Spleen (tissue), 11 donors: ENCODE measurements at regions not wholly inside any gene's neighbourhood (a gene's known extent, or its start where the extent isn't known, plus 50 kb on each side); places are given as distances from the start of the nearest gene placed in this dataset.

ENCODE experiments used
- DNase-seq: peaks from one replicate; pipeline ENCODE4 v3.0.0-alpha.2; 2020
- H3K27ac ChIP-seq, 8 donors: fragments of 200-600 bp; sonication (generic) in 7 of 8; 1 replicate in 4 of 8; 2 replicates in 4 of 8; pipeline versions ENCODE4 v1.5.0 to v1.8.0; 2016 to 2021; ENCODE audit warnings: inconsistent platforms in 4 of 8, mild to moderate bottlenecking in 4 of 8, moderate library complexity in 1 of 8
- H3K27me3 ChIP-seq, 7 donors: fragments of 200-600 bp; sonication (generic) in 6 of 7; replicated peaks in 1 of 7; 1 replicate in 4 of 7; 2 replicates in 3 of 7; pipeline versions ENCODE4 v1.5.0 to v1.8.0; 2016 to 2021; ENCODE audit warnings: inconsistent platforms in 3 of 7, mild to moderate bottlenecking in 1 of 7
- H3K36me3 ChIP-seq, 6 donors: fragments of 200-600 bp; sonication (generic) in 5 of 6; 1 replicate in 4 of 6; 2 replicates in 2 of 6; pipeline versions ENCODE4 v1.5.0 to v1.8.0; 2016 to 2021; ENCODE audit warnings: inconsistent platforms in 2 of 6
- H3K4me1 ChIP-seq, 6 donors: fragments of 200-600 bp; sonication (generic) in 5 of 6; 1 replicate in 3 of 6; 2 replicates in 3 of 6; pipeline versions ENCODE4 v1.5.0 to v1.8.0; 2016 to 2021; ENCODE audit warnings: inconsistent platforms in 3 of 6
- H3K4me3 ChIP-seq, 8 donors: fragments of 200-600 bp; sonication (generic) in 7 of 8; 1 replicate in 4 of 8; 2 replicates in 4 of 8; pipeline versions ENCODE4 v1.5.0 to v1.8.0; 2016 to 2021; ENCODE audit warnings: inconsistent platforms in 4 of 8, mild to moderate bottlenecking in 4 of 8, moderate library complexity in 2 of 8
- H3K9me3 ChIP-seq, 8 donors: fragments of 200-600 bp; sonication (generic) in 7 of 8; 1 replicate in 4 of 8; 2 replicates in 4 of 8; pipeline versions ENCODE4 v1.5.0 to v1.8.0; 2016 to 2021; ENCODE audit warnings: inconsistent platforms in 4 of 8
- POLR2A ChIP-seq, 3 donors: fragments of 450-650 bp; IDR thresholded peaks; one replicate each; pipeline ENCODE4 v1.5.1; 2017; ENCODE audit warnings: antibody characterized with exemption in 3 of 3, mild to moderate bottlenecking in 1 of 3
- POLR2AphosphoS5 ChIP-seq, 3 donors: sonication (generic); formaldehyde crosslinking; IDR thresholded peaks; one replicate each; pipeline ENCODE4 v1.5.1; 2017; ENCODE audit warnings: antibody characterized with exemption in 3 of 3
- WGBS, 5 donors: extraction: QIAGEN DNeasy Blood & Tissue Kit in 3 of 5; methylation state at CpG; one replicate each; pipeline versions ENCODE4 v1.1.5 to v1.1.7; 2013 to 2018; 5-methylcytosine and 5-hydroxymethylcytosine counted together
- intact Hi-C: fragments of 100-400 bp; cut with DNase I; formaldehyde crosslinking; loops from one replicate; pipeline ENCODE4 v1.15.0; 2023; ENCODE audit warnings: low total_unique reads
- TF ChIP-seq, protein P1 (sequence below), 11 experiments: fragments of 200-600 bp in 7 of 11; fragments of 450-650 bp in 4 of 11; sonication (generic) in 4 of 11; IDR thresholded peaks in 8 of 11; conservative IDR thresholded peaks in 3 of 11; 1 replicate in 7 of 11; 2 replicates in 4 of 11; pipeline versions ENCODE4 v1.4.0 to v1.8.0; 2016 to 2021; ENCODE audit warnings: antibody characterized with exemption in 11 of 11, inconsistent platforms in 4 of 11, mild to moderate bottlenecking in 1 of 11
- donor health status: healthy with polysubstance abuse.
- donor health status: DM: no; HTN: no; CAD: no; lungs with moderate emphysema.
- donor health status: DM: no; HTN: no; CAD: no.
- donor health status: Bipolar disorder and iron deficiency.
- donor health status: healthy.
- donor health status: DM: no; HTN: no; CAD: no.
- donor health status: DM: yes; HTN: yes; CAD: no.

GRCh38 chr5:158456756-158457155 lies 597.8 kb upstream of the CLINT1 start:
- H3K4me3 ChIP-seq: no peak overlapping the region
- no peaks in the 10 kb centered on the region for H3K9me3 ChIP-seq
- H3K27me3 ChIP-seq: no peaks in the 10 kb centered on the region
- TF ChIP-seq, protein P1, sequence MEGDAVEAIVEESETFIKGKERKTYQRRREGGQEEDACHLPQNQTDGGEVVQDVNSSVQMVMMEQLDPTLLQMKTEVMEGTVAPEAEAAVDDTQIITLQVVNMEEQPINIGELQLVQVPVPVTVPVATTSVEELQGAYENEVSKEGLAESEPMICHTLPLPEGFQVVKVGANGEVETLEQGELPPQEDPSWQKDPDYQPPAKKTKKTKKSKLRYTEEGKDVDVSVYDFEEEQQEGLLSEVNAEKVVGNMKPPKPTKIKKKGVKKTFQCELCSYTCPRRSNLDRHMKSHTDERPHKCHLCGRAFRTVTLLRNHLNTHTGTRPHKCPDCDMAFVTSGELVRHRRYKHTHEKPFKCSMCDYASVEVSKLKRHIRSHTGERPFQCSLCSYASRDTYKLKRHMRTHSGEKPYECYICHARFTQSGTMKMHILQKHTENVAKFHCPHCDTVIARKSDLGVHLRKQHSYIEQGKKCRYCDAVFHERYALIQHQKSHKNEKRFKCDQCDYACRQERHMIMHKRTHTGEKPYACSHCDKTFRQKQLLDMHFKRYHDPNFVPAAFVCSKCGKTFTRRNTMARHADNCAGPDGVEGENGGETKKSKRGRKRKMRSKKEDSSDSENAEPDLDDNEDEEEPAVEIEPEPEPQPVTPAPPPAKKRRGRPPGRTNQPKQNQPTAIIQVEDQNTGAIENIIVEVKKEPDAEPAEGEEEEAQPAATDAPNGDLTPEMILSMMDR (IDR thresholded peaks at IDR 0.05 in 8 of 11, conservative IDR thresholded peaks at IDR 0.05 in 3 of 11): no peak
- TF ChIP-seq POLR2A (IDR thresholded peaks at IDR 0.05) (no peak), POLR2AphosphoS5 (IDR thresholded peaks at IDR 0.05) (no peak)
- H3K4me1 ChIP-seq: no peaks in the 10 kb centered on the region
- no peak overlapping the region for H3K27ac ChIP-seq
- 19 to 68% (median 36%) methylated on average over 1 of the region's 1 CpG for WGBS, 5 donors
- no peaks in the 10 kb centered on the region for H3K36me3 ChIP-seq
- DNase-seq: no peak
- intact Hi-C loops: no loop called here

- Histone ChIP-seq H3K27me3 (no peaks in the 10 kb centered on the region), H3K36me3 (no peaks in the 10 kb centered on the region), H3K27ac (no peak overlapping the region), H3K4me1 (no peaks in the 10 kb centered on the region), H3K9me3 (no peaks in the 10 kb centered on the region), H3K4me3 (no peak overlapping the region)
- no peak for DNase-seq
- TF ChIP-seq, protein P1 (IDR thresholded peaks at IDR 0.05 in 8 of 11, conservative IDR thresholded peaks at IDR 0.05 in 3 of 11): no peak
- TF ChIP-seq POLR2AphosphoS5 (IDR thresholded peaks at IDR 0.05): no peak
- TF ChIP-seq POLR2A (IDR thresholded peaks at IDR 0.05): no peak
- intact Hi-C loops: no loop called here
- 83 to 94% (median 86%) methylated on average over 3 of the region's 3 CpGs for WGBS, 5 donors
Measured at GRCh38 chr5:158456241-158456640, 597.3 kb upstream of the CLINT1 start.

DNA sequence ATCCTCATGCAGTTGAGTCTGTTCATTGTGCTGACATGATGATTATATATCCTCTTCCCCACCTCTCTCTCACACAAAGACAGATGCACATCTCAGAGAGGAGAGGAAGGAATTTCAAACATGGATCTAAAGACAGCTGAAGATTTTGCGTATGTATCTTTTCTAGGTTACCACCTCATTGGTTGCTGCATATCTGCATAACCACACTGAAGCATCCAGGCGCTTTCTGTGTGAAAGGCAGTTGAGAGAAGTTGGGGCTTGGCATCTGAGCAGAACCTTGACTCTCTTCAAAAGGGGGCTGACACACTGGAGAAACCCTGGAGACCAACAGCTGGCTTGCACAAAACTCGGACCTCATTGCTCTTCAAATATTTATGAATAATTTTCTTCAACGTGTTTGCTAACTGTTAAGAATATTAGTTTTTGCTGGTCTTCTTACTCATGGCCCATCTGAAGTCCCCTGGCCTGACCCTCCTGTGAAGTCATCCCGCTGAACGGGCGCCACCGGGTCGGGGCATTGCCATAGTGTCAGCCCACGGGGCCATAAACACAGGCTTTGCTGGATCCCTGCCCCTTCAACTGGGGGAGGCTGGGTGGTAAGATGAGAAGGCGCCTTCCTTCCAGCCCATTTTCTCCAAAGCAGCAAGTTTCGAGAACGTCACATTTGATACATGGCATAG lies 593.2 kb upstream of the CLINT1 start:
- Histone ChIP-seq H3K27ac (no peak overlapping the region), H3K4me3 (no peak overlapping the region), H3K36me3 (no peaks in the 10 kb centered on the region), H3K4me1 (no peaks in the 10 kb centered on the region), H3K27me3 (no peaks in the 10 kb centered on the region), H3K9me3 (no peaks in the 10 kb centered on the region)
- WGBS, 5 donors: 83 to 95% (median 88%) methylated on average over 13 of the region's 13 CpGs
- no peak for DNase-seq
- intact Hi-C loops: no loop called here
- TF ChIP-seq, protein P1 (IDR thresholded peaks at IDR 0.05 in 8 of 11, conservative IDR thresholded peaks at IDR 0.05 in 3 of 11): no peak
- TF ChIP-seq POLR2A (IDR thresholded peaks at IDR 0.05) (no peak), POLR2AphosphoS5 (IDR thresholded peaks at IDR 0.05) (no peak)

DNA sequence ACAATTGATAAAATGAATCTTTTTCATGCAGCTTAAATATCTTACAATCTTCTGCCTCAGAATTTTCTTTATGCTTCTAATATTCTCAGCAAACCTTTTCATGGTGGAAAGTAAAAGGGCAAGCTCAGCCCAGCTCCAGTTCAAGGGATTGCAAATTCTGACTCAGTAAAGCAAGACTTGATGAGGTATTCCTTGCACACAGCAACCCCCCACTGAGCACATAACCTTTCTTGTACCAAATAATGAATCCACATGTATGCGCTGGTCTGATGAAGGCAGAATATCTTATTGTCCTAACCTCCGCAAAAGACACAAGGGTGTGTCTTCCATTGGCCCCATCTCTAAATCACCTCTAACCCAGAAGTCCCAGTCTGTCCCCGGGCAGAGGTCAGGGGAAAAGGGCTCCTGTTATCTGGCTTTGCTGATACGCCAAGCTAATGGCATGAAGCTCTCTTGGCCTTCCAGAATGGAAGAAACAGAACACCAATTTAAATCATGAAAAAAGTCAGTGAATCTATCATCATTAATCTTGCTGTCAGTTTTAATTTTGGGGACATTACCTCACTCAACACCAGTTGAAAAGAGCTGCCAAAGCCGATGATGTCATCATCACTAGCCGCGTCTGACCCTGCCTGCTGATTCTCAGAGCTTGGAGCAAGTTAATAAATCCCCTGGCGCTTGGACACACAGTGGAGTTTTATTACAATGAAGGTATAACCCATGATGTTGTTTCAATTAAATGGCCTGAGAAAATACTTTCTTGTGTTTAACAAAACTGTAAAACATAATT lies 592.5 kb upstream of the CLINT1 start:
- Histone ChIP-seq H3K27me3 (no peaks in the 10 kb centered on the region), H3K36me3 (no peaks in the 10 kb centered on the region), H3K27ac (no peak overlapping the region), H3K4me3 (no peak overlapping the region), H3K9me3 (peaks cover 0 to 2% (median 0%) of the 10 kb centered on the region in 8 donors), H3K4me1 (no peaks in the 10 kb centered on the region)
- WGBS, 5 donors: 79 to 93% (median 87%) methylated on average over 8 of the region's 8 CpGs
- no peak for TF ChIP-seq POLR2A (IDR thresholded peaks at IDR 0.05)
- no peak for TF ChIP-seq POLR2AphosphoS5 (IDR thresholded peaks at IDR 0.05)
- TF ChIP-seq, protein P1 (IDR thresholded peaks at IDR 0.05 in 8 of 11, conservative IDR thresholded peaks at IDR 0.05 in 3 of 11): no peak
- no peak for DNase-seq
- intact Hi-C loops: no loop called here
